NOMO-1 treated with dmso at 0.1 percent for 144 hours (cell line): ENCODE measurements at regions not wholly inside any gene's neighbourhood (a gene's known extent, or its start where the extent isn't known, plus 50 kb on each side); places are given as distances from the start of the nearest gene placed in this dataset.
"Not testable (repeated sequence)": the region's sequence is repeated elsewhere in the genome, so short reads cannot be mapped to it uniquely, and the experiment has no call there.

Experiments
- DNase-seq: peaks from one replicate; lab custom pipeline; 2025; ENCODE audit not compliant: unreplicated experiment; lab: John Stamatoyannopoulos, UW

DNA sequence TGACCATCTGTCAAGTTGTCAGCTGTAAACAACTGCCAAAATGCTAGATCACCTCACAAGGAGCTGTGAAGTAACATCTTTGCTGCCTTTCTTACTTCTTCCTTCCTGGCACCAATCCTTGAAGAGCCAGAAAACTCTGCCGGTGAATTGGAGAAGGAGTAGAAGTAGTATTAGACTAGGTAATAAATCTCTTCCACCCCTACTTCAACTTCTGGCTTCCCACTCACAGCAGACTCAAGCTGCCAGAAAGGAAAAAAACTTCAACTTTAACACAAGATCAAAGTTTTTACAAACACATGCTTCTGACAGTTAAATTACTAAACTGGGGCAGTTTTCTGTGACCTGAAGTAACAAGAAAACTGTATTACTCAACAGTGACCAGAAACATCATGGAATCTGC, 164.7 kb upstream of the SLC7A11 start:
- DNase-seq, result peak; percentile 63

DNA sequence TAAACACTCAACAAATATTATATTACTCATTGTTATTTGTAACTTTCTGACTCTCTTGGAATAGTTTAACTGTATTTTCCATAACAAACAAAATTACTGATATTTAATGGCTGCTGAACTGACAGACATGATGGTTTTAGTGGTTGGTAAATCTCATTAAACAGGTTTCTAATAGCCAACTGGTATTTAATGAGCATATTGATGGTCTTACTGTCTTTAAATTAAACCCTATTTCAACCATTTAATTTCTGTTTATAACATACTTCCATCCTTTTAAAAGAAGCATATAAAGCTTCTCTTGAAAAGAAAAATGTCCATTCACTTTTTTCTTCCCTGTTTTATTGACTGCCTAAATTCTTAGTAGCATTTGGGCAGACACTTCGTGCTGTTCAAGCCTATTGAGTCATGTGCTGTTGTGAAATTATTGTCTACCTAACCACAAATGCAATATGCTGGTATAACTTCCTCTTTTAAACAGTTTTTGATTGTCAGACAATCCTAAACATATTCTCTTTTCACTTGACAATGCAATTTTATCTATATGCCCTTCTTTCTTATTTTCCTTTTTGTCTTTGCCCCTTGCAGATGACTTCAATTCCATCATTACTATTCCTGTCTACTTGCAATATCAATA, 163.9 kb upstream of the SLC7A11 start:
- peak; percentile 62 for DNase-seq

DNA sequence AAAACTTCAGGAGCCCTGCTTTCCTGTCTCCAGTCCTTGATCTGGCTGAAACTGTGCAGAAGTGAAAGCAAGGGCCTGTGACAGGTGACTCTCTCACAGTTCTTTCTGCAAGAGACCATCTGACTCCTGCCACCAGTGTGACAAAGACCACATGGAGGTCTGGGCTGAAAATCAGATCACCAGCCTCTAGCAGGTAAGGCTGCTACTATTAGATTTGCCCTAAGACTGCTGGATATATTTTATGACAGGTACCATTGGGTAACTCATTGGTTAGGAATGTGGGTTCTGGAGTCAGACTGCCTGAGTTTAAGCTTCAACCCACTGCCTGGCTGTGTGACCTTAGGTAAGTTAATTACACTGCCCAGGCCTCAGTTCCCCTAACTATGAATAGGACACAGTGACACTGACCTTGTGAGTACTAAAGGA, 163.3 kb upstream of the SLC7A11 start:
- peak; percentile 35 for DNase-seq

DNA sequence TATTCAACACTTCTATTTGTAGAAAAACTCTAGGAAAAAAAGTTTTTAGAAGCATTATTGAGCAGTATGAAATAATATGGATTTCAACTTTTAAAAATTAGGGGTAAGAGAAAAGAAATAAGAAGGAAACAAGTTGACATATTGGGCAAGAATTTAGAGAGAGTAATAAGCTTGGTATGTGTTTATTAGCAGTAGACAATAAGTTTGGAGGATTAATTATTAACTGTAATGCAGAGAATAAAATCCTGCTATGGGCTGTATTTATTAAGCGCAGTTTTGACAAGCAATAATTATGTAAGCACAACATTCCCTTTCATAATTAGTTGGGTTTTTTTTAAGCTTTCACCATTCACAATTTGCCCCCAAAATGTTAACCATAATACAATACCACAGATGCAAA, 162.7 kb upstream of the SLC7A11 start:
- DNase-seq, result no peak

DNA sequence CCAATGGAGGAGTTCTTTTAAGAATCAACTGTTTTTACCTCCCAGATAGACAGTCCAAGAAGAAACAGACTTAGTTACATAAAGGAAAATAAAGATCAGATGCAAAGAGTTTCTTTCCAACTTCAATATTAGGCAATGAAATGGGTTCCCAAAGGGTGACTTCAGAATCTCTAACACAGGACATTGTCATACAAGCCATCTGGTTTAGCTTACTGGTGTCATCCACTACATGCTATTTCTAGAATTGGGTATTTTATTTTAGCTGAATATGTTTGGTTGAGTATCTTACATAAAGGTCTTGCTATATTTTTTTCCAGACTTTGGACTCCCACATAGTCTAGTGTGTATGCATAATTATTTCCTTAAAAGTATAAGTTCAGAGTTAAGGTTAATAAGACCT, 162.1 kb upstream of the SLC7A11 start:
- DNase-seq, result no peak

DNA sequence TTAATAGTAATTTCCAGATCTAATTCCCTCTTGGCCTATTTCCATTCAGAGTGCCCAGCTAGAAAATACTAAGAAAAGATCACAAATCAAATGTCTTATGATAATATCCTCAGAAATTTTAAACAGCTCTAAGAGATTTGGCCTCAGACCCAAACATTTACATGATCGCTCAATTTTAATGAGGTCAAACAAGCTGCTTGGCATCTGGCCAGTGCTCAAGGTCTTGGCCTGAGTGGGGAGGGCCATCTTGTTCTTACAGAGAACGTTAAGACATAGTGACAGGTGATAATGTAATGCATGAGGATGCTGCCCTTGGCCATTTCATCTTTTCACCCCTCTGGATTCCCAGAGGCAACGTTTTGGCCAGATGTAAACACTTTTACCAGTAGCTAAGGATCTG, 159.2 kb upstream of the SLC7A11 start:
- no peak for DNase-seq

DNA sequence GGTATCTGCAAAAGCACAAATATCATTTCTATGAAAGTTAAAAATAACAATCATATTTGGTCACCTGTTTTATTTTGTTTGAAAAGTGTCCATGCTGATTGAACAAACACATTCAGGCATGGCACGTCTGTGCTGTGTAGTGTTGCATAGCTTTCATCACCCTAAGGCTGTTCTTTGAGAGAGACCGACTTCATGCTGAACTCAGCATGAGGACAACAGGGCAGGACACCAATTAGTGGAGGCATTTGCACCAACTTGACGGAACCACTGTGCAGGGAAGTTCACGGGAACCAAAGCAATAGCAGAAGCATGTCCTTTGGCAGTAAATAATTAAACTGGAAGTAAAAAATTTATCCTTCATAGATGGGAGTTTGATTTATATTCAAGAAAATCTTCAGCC, 158.4 kb upstream of the SLC7A11 start:
- no peak for DNase-seq

DNA sequence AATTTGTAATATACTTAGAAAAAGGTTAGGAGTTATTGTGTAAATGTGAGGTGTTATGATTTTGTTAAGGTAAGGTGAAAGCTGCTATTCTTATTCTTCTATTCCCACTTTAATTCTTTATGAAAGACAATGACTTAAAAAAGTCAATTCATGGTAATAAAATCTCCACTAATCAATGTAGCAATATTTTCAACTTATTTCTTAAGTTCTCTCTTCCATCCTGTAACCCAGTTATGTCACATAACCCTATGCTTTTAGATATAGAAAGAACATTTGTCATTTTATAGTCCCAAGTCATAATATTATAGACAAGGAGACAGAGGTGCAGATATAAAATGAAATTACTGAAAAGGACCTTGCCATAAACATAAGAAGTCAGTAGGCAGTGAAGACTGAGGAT, 157.9 kb upstream of the SLC7A11 start:
- DNase-seq, result no peak

DNA sequence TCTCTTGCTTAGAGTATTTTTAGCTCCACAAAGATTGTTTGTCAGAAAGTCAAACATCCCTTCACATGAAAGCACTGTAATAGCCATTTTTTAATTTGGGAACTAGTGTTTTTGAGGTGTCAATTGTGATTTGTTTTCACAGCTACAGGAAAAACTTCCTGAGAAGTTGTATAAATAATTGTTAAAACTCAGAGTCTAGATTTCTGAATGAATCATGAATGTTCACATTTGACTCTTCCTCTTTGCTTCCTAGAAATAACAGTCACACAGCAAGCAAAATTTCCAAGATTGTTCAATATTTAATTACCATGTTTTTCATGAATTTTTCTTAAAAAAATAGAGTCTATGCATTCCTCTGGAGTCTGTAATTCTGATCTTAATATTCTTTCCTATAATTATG, 156.9 kb upstream of the SLC7A11 start:
- no peak for DNase-seq

DNA sequence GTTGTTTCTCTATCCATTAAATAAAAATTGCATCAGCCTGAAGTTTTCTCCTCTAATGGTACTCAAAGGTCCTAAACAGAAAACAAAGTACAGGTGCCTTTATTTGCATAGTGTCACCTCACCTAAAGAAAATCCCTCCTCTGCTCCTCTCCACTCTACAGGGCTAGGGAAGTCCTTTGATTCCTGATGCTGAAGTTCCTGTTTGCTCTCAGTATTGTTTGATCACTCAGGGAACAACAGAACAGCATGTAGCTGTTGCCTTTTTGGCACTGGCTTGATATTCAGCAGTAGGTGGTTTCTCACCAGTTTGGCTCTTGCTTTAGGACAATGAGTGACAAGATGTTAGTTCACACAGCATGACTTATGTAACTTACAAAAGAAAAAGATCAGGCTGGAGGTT, 156.2 kb upstream of the SLC7A11 start:
- DNase-seq, result no peak

DNA sequence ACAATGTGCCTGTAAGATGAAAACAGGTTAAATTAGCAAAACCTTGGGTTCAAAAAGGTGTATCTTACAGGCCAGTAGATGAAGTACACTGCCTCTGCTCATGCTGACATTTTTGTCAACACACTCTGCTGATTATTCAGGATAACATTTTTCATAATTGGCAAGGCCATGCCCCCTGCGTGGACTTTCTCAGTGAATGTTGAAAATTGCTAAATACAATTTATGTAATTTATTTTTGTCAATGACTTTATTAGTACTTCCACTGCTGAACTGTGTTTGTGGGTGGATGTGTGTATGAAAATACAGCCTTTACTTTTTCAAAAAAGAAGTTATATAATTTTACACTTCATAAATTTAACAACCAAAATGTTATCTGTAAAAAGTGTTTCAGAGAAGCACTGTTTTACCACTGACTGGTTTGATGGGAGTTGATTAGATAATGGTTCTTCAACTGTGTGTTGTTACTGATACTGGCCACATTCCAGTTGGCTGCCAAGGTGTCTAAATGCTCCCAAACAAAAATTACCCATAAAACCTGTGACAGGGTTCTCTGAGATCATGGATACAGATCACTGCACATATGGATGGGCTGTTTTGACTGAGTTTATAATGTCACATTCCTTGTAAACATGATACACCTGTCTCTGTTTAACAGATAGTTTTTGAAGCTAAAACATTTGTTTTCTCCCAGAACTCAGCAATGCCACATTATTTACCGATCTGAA, 151.9 kb upstream of the SLC7A11 start:
- no peak for DNase-seq

DNA sequence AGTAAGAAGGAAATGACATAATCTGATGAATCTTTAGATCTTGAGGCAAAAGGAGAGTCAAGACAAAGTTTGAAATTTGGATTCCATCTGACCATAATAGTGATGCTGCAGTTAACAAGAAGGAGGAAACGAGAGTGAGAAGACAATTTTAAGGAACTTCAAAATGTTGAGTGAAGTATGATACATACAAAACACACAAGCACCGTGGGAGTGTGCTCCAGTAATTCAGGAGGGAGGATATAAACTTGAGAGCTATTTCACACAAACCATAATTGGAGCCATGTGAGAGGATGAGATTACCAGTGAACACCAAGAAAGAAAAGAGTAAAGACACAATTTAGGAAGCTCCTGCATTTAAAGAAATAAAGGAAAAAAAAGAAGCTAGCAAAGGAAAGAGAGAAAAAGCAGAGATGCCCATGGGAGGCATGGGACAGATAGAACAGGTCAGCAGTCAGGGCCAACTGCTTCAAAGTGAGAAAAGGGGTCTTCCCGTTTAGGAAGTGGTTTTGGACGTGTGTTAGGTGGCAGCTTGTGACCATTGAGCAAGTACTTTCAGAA, 150.7 kb upstream of the SLC7A11 start:
- DNase-seq, result peak; percentile 74

DNA sequence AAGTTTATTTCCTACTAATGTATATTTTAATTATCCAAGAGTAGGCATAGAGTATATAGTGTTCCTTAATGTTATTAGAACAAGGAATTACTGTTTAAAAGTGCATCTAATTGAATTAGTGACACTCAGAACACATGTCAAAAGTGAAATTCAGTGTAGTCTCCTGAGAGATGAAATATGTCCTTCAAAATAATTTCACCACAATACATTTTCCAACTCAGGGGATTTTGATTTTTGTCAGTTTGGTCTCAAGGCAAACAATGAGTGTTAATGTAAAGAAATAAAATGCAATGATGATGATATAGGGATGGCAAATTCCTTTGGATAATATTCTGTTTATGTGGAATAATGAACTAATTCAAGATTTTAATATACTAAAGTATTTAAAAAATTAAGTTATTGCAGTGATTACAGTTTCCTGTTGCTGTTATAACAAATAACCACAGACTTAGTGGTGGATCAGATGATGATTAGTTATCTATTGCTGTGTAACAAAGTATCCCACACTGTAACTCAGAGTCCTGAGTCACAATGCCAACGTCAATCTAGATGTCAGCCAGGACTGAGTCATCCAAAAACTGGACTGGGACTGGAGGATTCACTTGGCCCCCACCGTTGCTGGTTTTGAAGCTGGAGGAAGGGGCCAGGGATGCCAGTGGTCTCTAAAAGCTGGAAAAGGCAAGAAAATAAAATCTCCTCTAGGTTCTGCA, 148.0 kb upstream of the SLC7A11 start:
- no peak for DNase-seq

DNA sequence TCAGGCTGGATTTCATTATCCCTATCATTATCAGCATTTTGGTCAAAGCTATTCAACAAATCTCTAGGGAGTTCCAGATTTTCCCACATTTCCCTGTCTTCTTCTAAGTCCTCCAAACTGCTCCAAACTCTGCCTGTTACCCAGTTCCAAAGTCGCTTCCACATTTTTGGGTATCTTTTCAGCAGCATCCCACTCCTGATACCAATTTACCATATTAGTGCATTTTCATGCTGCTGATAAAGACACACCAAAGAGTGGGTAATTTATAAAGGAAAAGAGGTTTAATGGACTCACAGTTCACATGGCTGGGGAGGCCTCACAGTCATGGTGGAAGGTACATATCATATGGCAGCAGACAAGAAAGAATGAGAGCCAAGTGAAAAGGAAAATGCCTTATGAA, 132.8 kb upstream of the SLC7A11 start:
- no peak for DNase-seq

DNA sequence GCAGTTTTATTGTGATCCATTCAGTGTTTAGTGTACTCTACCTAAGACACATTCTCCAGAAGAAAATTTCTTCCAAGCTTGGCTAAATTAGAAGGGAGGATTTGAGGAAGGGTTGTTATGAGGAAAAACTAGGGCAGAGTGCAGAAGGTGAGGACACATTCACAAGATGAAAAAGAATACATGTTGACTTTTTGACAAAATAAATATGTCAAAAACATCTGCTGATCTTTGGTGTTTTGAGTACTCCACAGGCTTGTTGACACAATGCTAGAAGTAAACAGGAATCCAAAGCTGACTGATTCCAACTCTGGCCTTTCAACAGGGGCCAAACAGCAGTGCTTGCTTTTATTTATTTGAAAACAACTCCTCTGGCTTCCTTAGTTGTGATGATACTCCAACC, 125.8 kb upstream of the SLC7A11 start:
- no peak for DNase-seq

DNA sequence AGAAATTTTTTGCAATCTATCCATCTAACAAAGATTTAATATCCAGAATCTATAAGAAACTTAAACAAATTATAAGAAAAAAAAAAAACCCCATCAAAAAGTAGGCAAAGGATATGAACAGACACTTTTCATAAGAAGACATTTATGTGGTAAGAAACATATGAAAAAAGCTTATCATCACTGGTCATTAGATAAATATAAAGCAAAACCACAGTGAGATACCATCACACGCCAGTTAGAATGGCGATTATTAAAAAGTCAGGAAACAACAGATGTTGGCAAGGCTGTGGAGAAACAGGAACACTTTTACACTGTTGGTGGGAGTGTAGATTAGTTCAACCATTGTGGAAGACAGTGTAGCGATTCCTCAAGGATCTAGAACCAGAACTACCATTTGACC, 110.3 kb upstream of the SLC7A11 start:
- not testable (repeated sequence) for DNase-seq

DNA sequence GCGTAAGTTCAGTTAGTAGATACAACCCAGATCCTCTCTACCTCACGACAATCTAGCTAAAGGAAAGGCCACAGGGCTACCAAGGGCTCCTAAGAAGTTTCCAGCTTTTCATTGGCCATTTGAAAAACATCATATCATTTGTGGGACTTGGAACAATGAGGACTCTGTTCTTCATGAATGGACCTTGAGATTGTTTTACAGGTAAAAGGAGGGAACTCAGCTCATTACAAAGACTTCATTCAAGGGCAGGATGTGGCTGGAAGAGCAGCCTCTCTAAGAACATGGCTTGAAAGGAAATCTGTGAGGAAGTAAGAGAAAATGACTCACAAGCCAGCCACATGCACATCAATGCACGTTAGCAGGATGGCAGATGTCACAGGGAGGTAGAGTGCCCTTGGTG, 105.9 kb upstream of the SLC7A11 start:
- DNase-seq, result no peak

DNA sequence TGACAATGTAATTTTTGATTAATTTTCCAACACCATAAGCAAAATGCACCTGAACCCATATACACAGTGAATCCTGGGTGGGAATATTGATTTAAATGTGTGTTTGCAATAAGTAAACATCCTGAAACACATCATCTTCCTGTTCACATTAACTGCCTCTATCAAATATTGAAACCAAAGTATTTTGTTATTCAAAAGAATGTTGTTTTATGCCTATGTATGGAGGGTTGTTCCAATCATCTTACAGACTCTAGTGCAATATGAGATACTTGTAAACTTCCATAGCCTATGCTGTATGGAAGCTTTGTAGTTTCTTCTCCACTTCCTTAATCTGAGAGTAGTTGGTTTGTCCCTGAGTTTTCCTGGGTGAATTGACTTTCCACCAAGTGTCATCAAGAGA, 105.4 kb upstream of the SLC7A11 start:
- no peak for DNase-seq

DNA sequence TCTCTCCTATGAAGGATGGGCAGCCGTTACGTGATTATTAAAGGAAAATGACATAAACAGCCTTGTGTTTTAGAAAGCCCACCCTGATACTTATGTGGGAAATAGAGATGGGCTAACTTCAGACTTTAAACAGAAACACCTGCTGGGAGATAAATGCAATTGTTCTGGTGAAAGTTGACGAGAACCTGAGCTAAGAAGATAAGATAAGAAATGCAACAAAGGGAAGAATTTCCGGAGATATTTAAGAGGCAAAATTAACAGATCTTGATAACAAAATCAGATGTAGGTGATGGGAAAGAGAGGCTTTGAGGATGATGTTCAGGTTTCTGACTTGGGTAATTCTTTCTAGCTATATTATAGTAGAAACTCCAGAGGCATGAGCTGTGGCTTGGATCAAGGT, 102.7 kb upstream of the SLC7A11 start:
- DNase-seq, result no peak

DNA sequence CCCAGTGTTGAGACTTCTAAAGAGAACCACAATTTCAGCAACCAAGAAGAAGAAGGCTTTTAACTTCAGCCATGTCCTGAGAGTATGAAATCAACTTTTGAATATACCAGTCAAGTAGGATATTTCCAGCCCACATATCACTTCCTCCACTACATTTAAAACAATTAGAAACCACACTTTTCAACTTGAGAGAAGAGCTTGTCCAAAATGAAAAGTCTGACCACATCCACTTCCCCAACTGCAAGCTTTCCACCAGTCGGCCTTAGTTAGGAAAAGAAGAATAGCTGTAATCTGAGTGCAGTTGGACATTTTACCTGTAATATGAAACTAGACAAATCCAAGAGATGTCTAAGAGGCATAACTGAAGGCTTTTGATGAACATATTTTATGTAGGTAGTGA, 101.9 kb upstream of the SLC7A11 start:
- peak; percentile 52 for DNase-seq

DNA sequence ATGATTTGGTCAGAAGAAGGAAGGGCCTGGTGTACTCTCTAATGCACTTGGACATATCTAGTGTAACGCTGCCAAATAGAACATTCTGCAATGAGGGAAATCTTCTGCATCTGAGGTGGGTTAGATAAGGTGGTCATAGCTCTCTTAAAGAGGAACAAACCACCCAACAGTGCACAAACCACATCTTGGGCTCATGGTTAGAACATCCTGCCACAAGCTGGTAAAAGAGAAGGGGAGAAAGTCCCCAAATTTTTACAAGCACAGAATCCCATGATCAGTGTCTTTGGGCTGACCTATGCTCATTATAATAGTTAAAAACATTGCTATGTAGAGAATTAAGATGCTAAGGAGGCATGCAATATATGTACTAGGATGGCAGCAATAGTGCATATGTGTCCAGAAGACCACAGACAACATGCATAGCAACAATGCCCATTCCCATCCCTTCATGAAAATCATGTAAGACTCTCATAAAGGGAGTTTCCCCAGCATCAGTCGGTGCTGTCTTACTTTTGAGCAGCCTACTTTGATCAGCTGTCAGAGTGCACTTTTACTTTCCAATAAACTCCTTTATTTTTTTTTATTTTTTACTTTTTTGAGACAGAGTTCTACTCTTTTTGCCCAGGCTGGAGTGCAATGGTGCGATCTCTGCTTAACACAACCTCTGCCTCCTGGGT, 99.7 kb upstream of the SLC7A11 start:
- no peak for DNase-seq
